Loucy (cell line): ENCODE measurements at regions not wholly inside any gene's neighbourhood (a gene's known extent, or its start where the extent isn't known, plus 50 kb on each side); places are given as distances from the start of the nearest gene placed in this dataset.

Experiments used
- CTCF ChIP-seq: fragments of 200-600 bp; sonication (generic); conservative IDR thresholded peaks from 2 replicates; pipeline ENCODE4 v1.5.1; 2014; ENCODE audit warnings: mild to moderate bottlenecking, antibody characterized with exemption, low read length
- EZH2phosphoT487 ChIP-seq: fragments of 200-600 bp; IDR thresholded peaks from 2 replicates; pipeline ENCODE4 v1.6.1; 2018; ENCODE audit warnings: antibody characterized with exemption, mild to moderate bottlenecking, moderate library complexity, borderline replicate concordance

DNA sequence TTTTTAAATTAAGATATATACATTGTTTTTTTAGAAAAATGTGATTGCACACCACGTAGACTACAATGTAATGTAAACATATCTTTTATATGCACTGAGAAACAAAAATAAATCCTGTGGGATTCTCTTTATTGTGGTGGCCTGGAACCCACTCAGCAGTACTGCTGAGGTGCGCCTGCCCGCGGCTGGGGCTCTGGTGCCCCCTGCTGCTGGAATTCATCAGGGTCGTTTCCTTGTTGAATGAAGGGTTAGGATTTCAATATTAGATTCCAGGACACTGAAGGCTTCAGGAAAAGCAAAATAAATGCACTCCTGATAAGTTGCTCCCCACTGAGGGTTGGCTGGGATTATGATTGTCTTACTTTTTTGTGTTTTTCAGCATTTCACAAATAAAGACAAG, 175.8 kb upstream of the GGTLC1 start:
- TF ChIP-seq CTCF (peak; percentile 73), EZH2phosphoT487 (no peak)
